Astrocyte (in vitro differentiated cells and primary cell): ENCODE measurements at regions not wholly inside any gene's neighbourhood (a gene's known extent, or its start where the extent isn't known, plus 50 kb on each side); places are given as distances from the start of the nearest gene placed in this dataset.
A peak's percentile ranks its signal among the peaks of the same experiment; 100 is the strongest.

Experiments
- DNase-seq: peaks from one replicate; pipeline ENCODE4 v3.0.0-alpha.2; 2010; ENCODE audit warnings: low read depth
- FAIRE-seq: peaks from 2 replicates; lab custom pipeline; 2011; peaks lifted over from hg19 to GRCh38; lab: Jason Lieb, UNC
- H2AFZ ChIP-seq: 2 replicates; pipeline ENCODE4 v1.6.0; 2012; ENCODE audit warnings: low read depth, low read length, inconsistent platforms
- H3K27ac ChIP-seq: 2 replicates; pipeline ENCODE4 v1.5.1; 2011; ENCODE audit warnings: low read depth, low read length, inconsistent platforms
- H3K27me3 ChIP-seq: 2 replicates; pipeline ENCODE4 v1.6.0; 2011; ENCODE audit warnings: low read length, inconsistent platforms; ENCODE audit not compliant: insufficient read depth
- H3K36me3 ChIP-seq: 2 replicates; pipeline ENCODE4 v1.5.1; 2011; ENCODE audit warnings: low read length, inconsistent platforms; ENCODE audit not compliant: insufficient read depth
- H3K4me1 ChIP-seq: 2 replicates; pipeline ENCODE4 v1.5.1; 2011; ENCODE audit warnings: low read length, inconsistent platforms; ENCODE audit not compliant: insufficient read depth
- H3K4me2 ChIP-seq: 2 replicates; pipeline ENCODE4 v1.6.0; 2012; ENCODE audit warnings: low read length, inconsistent platforms
- H3K4me3 ChIP-seq: 2 replicates; pipeline ENCODE4 v1.5.1; 2011; ENCODE audit warnings: low read depth, mild to moderate bottlenecking, low read length, inconsistent platforms; ENCODE audit not compliant: insufficient read depth
- H3K79me2 ChIP-seq: 2 replicates; pipeline ENCODE4 v1.6.0; 2012; ENCODE audit warnings: mild to moderate bottlenecking, low read length, inconsistent platforms; ENCODE audit not compliant: insufficient read depth
- H3K9ac ChIP-seq: 2 replicates; pipeline ENCODE4 v1.6.0; 2012; ENCODE audit warnings: mild to moderate bottlenecking, low read length, inconsistent platforms
- H3K9me3 ChIP-seq: 2 replicates; pipeline ENCODE4 v1.5.1; 2012; ENCODE audit warnings: low read depth, mild to moderate bottlenecking, low read length, inconsistent platforms; ENCODE audit not compliant: insufficient read depth
- H4K20me1 ChIP-seq: 2 replicates; pipeline ENCODE4 v1.6.0; 2012; ENCODE audit warnings: low read length, inconsistent platforms; ENCODE audit not compliant: insufficient read depth
- H3K27ac Mint-ChIP-seq: one replicate; pipeline ENCODE4 v1.8.0; 2021; ENCODE audit warnings: mild to moderate bottlenecking, mixed read lengths; ENCODE audit not compliant: unreplicated experiment
- H3K27me3 Mint-ChIP-seq: one replicate; pipeline ENCODE4 v1.8.0; 2021; ENCODE audit warnings: low read depth, mixed read lengths; ENCODE audit not compliant: unreplicated experiment
- H3K36me3 Mint-ChIP-seq: one replicate; pipeline ENCODE4 v1.8.0; 2021; ENCODE audit warnings: low read depth, mixed read lengths; ENCODE audit not compliant: unreplicated experiment
- H3K4me1 Mint-ChIP-seq: one replicate; pipeline ENCODE4 v1.8.0; 2021; ENCODE audit warnings: low read depth, mixed read lengths; ENCODE audit not compliant: unreplicated experiment
- H3K4me3 Mint-ChIP-seq: one replicate; pipeline ENCODE4 v1.8.0; 2021; ENCODE audit warnings: mild to moderate bottlenecking, moderate library complexity, mixed read lengths; ENCODE audit not compliant: unreplicated experiment
- H3K9me3 Mint-ChIP-seq: one replicate; pipeline ENCODE4 v1.8.0; 2021; ENCODE audit warnings: mild to moderate bottlenecking, mixed read lengths; ENCODE audit not compliant: unreplicated experiment
- EZH2 ChIP-seq: IDR thresholded peaks from 2 replicates; pipeline ENCODE4 v1.6.1; 2012; ENCODE audit warnings: mild to moderate bottlenecking, low read length, inconsistent platforms; ENCODE audit not compliant: insufficient read depth
- TF ChIP-seq, protein P1 (sequence below): IDR thresholded peaks from 2 replicates; pipeline ENCODE4 v1.5.1; 2011; ENCODE audit warnings: low read depth, mild to moderate bottlenecking, inconsistent platforms, low read length, moderate library complexity; ENCODE audit not compliant: insufficient read depth

DNA sequence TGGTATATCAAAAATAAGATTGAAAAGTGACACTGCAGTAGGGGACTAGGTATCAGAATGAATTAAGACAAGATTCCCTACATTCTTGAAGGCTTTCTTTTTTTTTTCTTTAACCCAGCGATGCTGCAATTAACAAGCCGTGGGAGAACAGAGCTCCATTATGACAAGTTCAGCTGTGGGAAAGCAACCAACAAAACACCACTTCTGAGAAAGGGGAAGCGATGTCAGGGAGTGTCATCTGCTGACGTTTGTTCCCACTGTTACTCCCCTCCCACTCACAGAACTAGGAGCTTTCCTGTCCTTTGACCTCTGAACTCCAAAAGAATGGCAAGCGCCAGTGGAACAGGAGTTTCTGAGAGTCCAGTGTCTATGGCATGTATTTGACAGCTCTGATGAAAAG, 90.2 kb upstream of the SLITRK2 start:
- H3K27ac Mint-ChIP-seq, result no peak overlapping the region

DNA sequence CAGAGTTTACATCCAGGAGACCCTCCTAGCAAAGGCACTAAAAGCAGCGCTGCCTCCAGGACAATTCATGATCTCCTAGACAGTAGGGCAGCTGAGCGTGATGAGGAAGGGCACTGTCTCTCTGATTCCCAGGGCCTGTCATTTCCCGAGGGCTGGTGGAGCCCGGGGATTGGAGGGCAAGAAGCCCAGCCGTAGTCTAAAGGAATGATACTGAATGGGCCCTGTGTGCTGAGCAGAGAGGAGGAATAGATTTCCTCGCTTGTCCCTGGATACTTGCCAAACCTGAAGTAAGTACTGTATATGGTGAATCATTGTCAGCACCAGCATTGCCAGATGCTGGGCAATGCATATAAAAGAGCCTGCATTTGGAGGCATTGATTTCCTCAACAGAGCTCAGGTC, 88.0 kb upstream of the SLITRK2 start:
- FAIRE-seq, result no peak

More for the DNA sequence above, 90.2 kb upstream of the SLITRK2 start:
- no peaks in the 10 kb centered on the region for H3K27me3 Mint-ChIP-seq
- H3K4me1 Mint-ChIP-seq, result no peaks in the 10 kb centered on the region
- peak; percentile 17 for FAIRE-seq
- DNase-seq, result no peak
- Histone ChIP-seq H3K9me3 (no peaks in the 10 kb centered on the region), H3K36me3 (no peaks in the 10 kb centered on the region), H3K4me2 (no peak overlapping the region), H3K9ac (no peak overlapping the region), H3K4me1 (peaks cover 4% of the 10 kb centered on the region), H3K79me2 (no peaks in the 10 kb centered on the region), H3K4me3 (no peak overlapping the region), H2AFZ (no peak overlapping the region), H3K27me3 (no peaks in the 10 kb centered on the region), H4K20me1 (no peaks in the 10 kb centered on the region), H3K27ac (no peak overlapping the region)
- no peak overlapping the region for H3K4me3 Mint-ChIP-seq
- no peaks in the 10 kb centered on the region for H3K9me3 Mint-ChIP-seq
- no peaks in the 10 kb centered on the region for H3K36me3 Mint-ChIP-seq
- TF ChIP-seq EZH2, result no peak
- TF ChIP-seq, protein P1, sequence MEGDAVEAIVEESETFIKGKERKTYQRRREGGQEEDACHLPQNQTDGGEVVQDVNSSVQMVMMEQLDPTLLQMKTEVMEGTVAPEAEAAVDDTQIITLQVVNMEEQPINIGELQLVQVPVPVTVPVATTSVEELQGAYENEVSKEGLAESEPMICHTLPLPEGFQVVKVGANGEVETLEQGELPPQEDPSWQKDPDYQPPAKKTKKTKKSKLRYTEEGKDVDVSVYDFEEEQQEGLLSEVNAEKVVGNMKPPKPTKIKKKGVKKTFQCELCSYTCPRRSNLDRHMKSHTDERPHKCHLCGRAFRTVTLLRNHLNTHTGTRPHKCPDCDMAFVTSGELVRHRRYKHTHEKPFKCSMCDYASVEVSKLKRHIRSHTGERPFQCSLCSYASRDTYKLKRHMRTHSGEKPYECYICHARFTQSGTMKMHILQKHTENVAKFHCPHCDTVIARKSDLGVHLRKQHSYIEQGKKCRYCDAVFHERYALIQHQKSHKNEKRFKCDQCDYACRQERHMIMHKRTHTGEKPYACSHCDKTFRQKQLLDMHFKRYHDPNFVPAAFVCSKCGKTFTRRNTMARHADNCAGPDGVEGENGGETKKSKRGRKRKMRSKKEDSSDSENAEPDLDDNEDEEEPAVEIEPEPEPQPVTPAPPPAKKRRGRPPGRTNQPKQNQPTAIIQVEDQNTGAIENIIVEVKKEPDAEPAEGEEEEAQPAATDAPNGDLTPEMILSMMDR, result no peak

DNA sequence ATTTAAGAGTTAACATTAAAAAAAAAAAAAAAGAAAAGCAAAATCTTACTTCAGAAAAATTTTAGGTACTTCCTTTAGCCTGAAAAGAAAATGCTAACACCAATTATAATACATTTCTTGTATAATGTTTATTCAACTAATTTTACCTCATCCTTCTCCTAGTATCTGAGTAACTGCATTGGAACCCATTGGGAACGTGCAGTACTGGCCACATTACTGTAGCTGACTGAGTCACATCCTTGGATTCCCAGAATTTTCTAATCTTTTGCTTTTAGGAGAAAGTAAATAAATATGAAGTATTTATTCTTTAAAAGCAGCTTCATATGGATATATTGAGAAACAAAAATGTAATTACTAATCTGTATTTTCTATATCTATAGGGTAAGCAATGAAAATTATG, 82.6 kb upstream of the SLITRK2 start:
- H3K36me3 ChIP-seq, result no peaks in the 10 kb centered on the region
- TF ChIP-seq EZH2, result no peak
- TF ChIP-seq, protein P1, result no peak
- peaks cover 5% of the 10 kb centered on the region for H3K9me3 Mint-ChIP-seq
- no peaks in the 10 kb centered on the region for H4K20me1 ChIP-seq
- H3K4me1 Mint-ChIP-seq, result no peaks in the 10 kb centered on the region
- H2AFZ ChIP-seq, result no peak overlapping the region
- H3K4me1 ChIP-seq, result no peaks in the 10 kb centered on the region
- H3K9me3 ChIP-seq, result no peaks in the 10 kb centered on the region
- no peaks in the 10 kb centered on the region for H3K27me3 ChIP-seq
- H3K27me3 Mint-ChIP-seq, result no peaks in the 10 kb centered on the region
- no peaks in the 10 kb centered on the region for H3K79me2 ChIP-seq
- H3K27ac Mint-ChIP-seq, result no peak overlapping the region
- no peak overlapping the region for H3K9ac ChIP-seq
- no peak overlapping the region for H3K4me2 ChIP-seq
- no peak overlapping the region for H3K4me3 ChIP-seq
- H3K4me3 Mint-ChIP-seq, result no peak overlapping the region
- DNase-seq, result peak; percentile 1
- no peaks in the 10 kb centered on the region for H3K36me3 Mint-ChIP-seq
- no peak for FAIRE-seq
- no peak overlapping the region for H3K27ac ChIP-seq

More for the DNA sequence above, 88.0 kb upstream of the SLITRK2 start:
- Mint-ChIP-seq H3K4me1 (no peaks in the 10 kb centered on the region), H3K27ac (no peak overlapping the region), H3K9me3 (no peaks in the 10 kb centered on the region), H3K4me3 (no peak overlapping the region), H3K27me3 (no peaks in the 10 kb centered on the region), H3K36me3 (no peaks in the 10 kb centered on the region)
- peak; percentile 18 for DNase-seq
- TF ChIP-seq, protein P1, result no peak
- TF ChIP-seq EZH2, result no peak
- Histone ChIP-seq H3K9me3 (no peaks in the 10 kb centered on the region), H3K79me2 (no peaks in the 10 kb centered on the region), H3K36me3 (no peaks in the 10 kb centered on the region), H3K4me2 (peak overlapping the region; percentile 44), H3K27ac (no peak overlapping the region), H3K9ac (no peak overlapping the region), H4K20me1 (no peaks in the 10 kb centered on the region), H3K4me1 (peaks cover 4% of the 10 kb centered on the region), H3K4me3 (no peak overlapping the region), H2AFZ (peak overlapping the region; percentile 34), H3K27me3 (no peaks in the 10 kb centered on the region)
